Liver (tissue), 3 donors: ENCODE measurements at regions not wholly inside any gene's neighbourhood (a gene's known extent, or its start where the extent isn't known, plus 50 kb on each side); places are given as distances from the start of the nearest gene placed in this dataset.

Experiments used
- EGR1 ChIP-seq, 2 donors: IDR thresholded peaks; 2 replicates each; pipeline ENCODE4 v1.6.1; 2016 to 2018; ENCODE audit warnings: antibody characterized with exemption in 2 of 2, low read depth in 2 of 2
- GABPA ChIP-seq, 2 donors: IDR thresholded peaks in 1 of 2; conservative IDR thresholded peaks in 1 of 2; 2 replicates each; pipeline ENCODE4 v1.6.1; 2016; ENCODE audit warnings: antibody characterized with exemption in 2 of 2, mild to moderate bottlenecking in 1 of 2, moderate library complexity in 1 of 2
- HNF4G ChIP-seq: IDR thresholded peaks from 2 replicates; pipeline ENCODE4 v1.6.1; 2016; ENCODE audit warnings: antibody characterized with exemption
- NR2F2 ChIP-seq: IDR thresholded peaks from 2 replicates; pipeline ENCODE4 v1.6.1; 2016; ENCODE audit warnings: antibody characterized with exemption
- RAD21 ChIP-seq, 2 donors: IDR thresholded peaks; 2 replicates each; pipeline ENCODE4 v1.6.1; 2016; ENCODE audit warnings: antibody characterized with exemption in 2 of 2, mild to moderate bottlenecking in 2 of 2
- RXRA ChIP-seq, 2 donors: IDR thresholded peaks; 2 replicates each; pipeline ENCODE4 v1.6.1; 2017 to 2018; ENCODE audit warnings: antibody characterized with exemption in 2 of 2, mild to moderate bottlenecking in 1 of 2
- TAF1 ChIP-seq: conservative IDR thresholded peaks from 2 replicates; pipeline ENCODE4 v1.6.1; 2016; ENCODE audit warnings: antibody characterized with exemption, mild to moderate bottlenecking
- YY1 ChIP-seq: IDR thresholded peaks from 2 replicates; pipeline ENCODE4 v1.6.1; 2016; ENCODE audit warnings: antibody characterized with exemption, mild to moderate bottlenecking
- TF ChIP-seq, protein P1 (sequence below): IDR thresholded peaks from 2 replicates; pipeline ENCODE4 v1.6.1; 2016; ENCODE audit warnings: antibody characterized with exemption, mild to moderate bottlenecking
- TF ChIP-seq, protein P2 (sequence below): fragments of 150-350 bp; IDR thresholded peaks from 2 replicates; pipeline ENCODE4 v1.5.1; 2017; ENCODE audit warnings: improper control_type of control experiment, low read depth, low read length; ENCODE audit not compliant: missing input control
- TF ChIP-seq, protein P3 (sequence below): IDR thresholded peaks from 2 replicates; pipeline ENCODE4 v1.6.1; 2016; ENCODE audit warnings: antibody characterized with exemption
- TF ChIP-seq, protein P4 (sequence below): IDR thresholded peaks from 2 replicates; pipeline ENCODE4 v1.6.1; 2016; ENCODE audit warnings: antibody characterized with exemption
- TF ChIP-seq, protein P5 (sequence below): IDR thresholded peaks from 2 replicates; pipeline ENCODE4 v1.6.1; 2016; ENCODE audit warnings: antibody characterized with exemption
- donor health status: healthy.
- donor health status: healthy.

DNA sequence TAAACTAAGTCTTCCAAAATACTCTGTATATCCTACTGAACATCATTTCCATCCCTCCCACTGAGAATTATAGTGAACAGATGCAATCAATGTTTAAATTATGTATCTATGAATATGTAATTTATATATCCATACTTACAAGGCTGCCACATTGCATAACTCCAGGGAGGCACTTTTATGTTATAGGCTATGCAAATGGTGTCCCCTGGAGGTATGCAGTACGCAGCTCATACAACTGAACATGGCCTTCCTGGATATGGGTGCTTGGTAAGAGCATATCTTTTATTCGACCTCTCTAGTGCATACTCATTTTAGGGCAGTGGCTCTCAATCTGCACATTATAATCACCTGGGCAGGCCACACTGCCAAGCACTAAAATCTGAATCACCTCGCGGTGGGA, 127.3 kb downstream of the BANF2 start:
- TF ChIP-seq, protein P1, sequence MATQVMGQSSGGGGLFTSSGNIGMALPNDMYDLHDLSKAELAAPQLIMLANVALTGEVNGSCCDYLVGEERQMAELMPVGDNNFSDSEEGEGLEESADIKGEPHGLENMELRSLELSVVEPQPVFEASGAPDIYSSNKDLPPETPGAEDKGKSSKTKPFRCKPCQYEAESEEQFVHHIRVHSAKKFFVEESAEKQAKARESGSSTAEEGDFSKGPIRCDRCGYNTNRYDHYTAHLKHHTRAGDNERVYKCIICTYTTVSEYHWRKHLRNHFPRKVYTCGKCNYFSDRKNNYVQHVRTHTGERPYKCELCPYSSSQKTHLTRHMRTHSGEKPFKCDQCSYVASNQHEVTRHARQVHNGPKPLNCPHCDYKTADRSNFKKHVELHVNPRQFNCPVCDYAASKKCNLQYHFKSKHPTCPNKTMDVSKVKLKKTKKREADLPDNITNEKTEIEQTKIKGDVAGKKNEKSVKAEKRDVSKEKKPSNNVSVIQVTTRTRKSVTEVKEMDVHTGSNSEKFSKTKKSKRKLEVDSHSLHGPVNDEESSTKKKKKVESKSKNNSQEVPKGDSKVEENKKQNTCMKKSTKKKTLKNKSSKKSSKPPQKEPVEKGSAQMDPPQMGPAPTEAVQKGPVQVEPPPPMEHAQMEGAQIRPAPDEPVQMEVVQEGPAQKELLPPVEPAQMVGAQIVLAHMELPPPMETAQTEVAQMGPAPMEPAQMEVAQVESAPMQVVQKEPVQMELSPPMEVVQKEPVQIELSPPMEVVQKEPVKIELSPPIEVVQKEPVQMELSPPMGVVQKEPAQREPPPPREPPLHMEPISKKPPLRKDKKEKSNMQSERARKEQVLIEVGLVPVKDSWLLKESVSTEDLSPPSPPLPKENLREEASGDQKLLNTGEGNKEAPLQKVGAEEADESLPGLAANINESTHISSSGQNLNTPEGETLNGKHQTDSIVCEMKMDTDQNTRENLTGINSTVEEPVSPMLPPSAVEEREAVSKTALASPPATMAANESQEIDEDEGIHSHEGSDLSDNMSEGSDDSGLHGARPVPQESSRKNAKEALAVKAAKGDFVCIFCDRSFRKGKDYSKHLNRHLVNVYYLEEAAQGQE, result no peak
- TF ChIP-seq, protein P2, sequence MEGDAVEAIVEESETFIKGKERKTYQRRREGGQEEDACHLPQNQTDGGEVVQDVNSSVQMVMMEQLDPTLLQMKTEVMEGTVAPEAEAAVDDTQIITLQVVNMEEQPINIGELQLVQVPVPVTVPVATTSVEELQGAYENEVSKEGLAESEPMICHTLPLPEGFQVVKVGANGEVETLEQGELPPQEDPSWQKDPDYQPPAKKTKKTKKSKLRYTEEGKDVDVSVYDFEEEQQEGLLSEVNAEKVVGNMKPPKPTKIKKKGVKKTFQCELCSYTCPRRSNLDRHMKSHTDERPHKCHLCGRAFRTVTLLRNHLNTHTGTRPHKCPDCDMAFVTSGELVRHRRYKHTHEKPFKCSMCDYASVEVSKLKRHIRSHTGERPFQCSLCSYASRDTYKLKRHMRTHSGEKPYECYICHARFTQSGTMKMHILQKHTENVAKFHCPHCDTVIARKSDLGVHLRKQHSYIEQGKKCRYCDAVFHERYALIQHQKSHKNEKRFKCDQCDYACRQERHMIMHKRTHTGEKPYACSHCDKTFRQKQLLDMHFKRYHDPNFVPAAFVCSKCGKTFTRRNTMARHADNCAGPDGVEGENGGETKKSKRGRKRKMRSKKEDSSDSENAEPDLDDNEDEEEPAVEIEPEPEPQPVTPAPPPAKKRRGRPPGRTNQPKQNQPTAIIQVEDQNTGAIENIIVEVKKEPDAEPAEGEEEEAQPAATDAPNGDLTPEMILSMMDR, result no peak
- TF ChIP-seq, protein P3, sequence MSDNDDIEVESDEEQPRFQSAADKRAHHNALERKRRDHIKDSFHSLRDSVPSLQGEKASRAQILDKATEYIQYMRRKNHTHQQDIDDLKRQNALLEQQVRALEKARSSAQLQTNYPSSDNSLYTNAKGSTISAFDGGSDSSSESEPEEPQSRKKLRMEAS, result no peak
- TF ChIP-seq NR2F2, result no peak
- TF ChIP-seq RAD21 (IDR thresholded peaks at IDR 0.05), result no peak
- TF ChIP-seq, protein P4, sequence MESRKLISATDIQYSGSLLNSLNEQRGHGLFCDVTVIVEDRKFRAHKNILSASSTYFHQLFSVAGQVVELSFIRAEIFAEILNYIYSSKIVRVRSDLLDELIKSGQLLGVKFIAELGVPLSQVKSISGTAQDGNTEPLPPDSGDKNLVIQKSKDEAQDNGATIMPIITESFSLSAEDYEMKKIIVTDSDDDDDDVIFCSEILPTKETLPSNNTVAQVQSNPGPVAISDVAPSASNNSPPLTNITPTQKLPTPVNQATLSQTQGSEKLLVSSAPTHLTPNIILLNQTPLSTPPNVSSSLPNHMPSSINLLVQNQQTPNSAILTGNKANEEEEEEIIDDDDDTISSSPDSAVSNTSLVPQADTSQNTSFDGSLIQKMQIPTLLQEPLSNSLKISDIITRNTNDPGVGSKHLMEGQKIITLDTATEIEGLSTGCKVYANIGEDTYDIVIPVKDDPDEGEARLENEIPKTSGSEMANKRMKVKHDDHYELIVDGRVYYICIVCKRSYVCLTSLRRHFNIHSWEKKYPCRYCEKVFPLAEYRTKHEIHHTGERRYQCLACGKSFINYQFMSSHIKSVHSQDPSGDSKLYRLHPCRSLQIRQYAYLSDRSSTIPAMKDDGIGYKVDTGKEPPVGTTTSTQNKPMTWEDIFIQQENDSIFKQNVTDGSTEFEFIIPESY, result no peak
- TF ChIP-seq HNF4G, result no peak
- TF ChIP-seq GABPA (IDR thresholded peaks at IDR 0.05 in 1 of 2, conservative IDR thresholded peaks at IDR 0.05 in 1 of 2), result no peak
- TF ChIP-seq YY1, result no peak
- TF ChIP-seq, protein P5, sequence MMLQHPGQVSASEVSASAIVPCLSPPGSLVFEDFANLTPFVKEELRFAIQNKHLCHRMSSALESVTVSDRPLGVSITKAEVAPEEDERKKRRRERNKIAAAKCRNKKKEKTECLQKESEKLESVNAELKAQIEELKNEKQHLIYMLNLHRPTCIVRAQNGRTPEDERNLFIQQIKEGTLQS, result no peak
- TF ChIP-seq TAF1, result no peak
- no peak for TF ChIP-seq RXRA (IDR thresholded peaks at IDR 0.05)
- no peak for TF ChIP-seq EGR1 (IDR thresholded peaks at IDR 0.05; ENCODE audit: low read depth in 2 of 2)
